ENCODE measurements at regions not wholly inside any gene's neighbourhood (a gene's known extent, or its start where the extent isn't known, plus 50 kb on each side); places are given as distances from the start of the nearest gene placed in this dataset.

- Histone ChIP-seq H3K4ac (ENCODE audit: low read depth, low read length) (no peak overlapping the region), H4K8ac (replicated peaks; ENCODE audit: insufficient read length, low read depth, low read length) (no peak overlapping the region), H4K20me1 (ENCODE audit: control insufficient read depth, insufficient read depth, insufficient read length) (no peaks in the 10 kb centered on the region), H2AK5ac (ENCODE audit: insufficient read length, low read length) (no peak overlapping the region), H2BK120ac (ENCODE audit: low read depth, low read length, poor library complexity, severe bottlenecking) (no peak overlapping the region), H3K18ac (ENCODE audit: insufficient read length, low read depth, low read length) (no peak overlapping the region), H4K91ac (ENCODE audit: insufficient read length, low read depth, low read length) (no peak overlapping the region), H3K14ac (ENCODE audit: insufficient read depth, low read length) (no peak overlapping the region), H2BK20ac (ENCODE audit: low read depth, low read length, poor library complexity, severe bottlenecking) (no peak overlapping the region), H2AFZ (ENCODE audit: low read length) (no peak overlapping the region), H2BK5ac (ENCODE audit: insufficient read length, low read length) (no peak overlapping the region), H3K79me2 (ENCODE audit: insufficient read depth, low read length) (no peaks in the 10 kb centered on the region), H3K79me1 (ENCODE audit: insufficient read depth, low read depth, low read length, poor library complexity, severe bottlenecking) (no peaks in the 10 kb centered on the region), H3K27ac (ENCODE audit: insufficient read length, low read depth, low read length) (no peak overlapping the region), H3K9ac (ENCODE audit: extremely low read depth, insufficient read length, low read length) (no peak overlapping the region), H2BK12ac (ENCODE audit: insufficient read length, low read depth, low read length) (no peak overlapping the region), H3K56ac (ENCODE audit: insufficient read length, low read depth, low read length) (no peak overlapping the region), H3K23ac (ENCODE audit: insufficient read length, low read depth, low read length) (no peak overlapping the region), H3K9me3 (ENCODE audit: control insufficient read depth, low read depth, low read length) (no peaks in the 10 kb centered on the region), H4K5ac (ENCODE audit: insufficient read length, low read depth, low read length) (no peak overlapping the region), H3T11ph (ENCODE audit: low read length) (no peak overlapping the region), H3K23me2 (ENCODE audit: insufficient read length, low read depth, low read length, poor library complexity, severe bottlenecking) (no peaks in the 10 kb centered on the region), H3K4me2 (ENCODE audit: insufficient read depth, insufficient read length, low read length) (no peak overlapping the region), H2BK15ac (ENCODE audit: low read depth, low read length) (no peak overlapping the region), H3K27me3 (ENCODE audit: insufficient read depth, low read length) (no peaks in the 10 kb centered on the region), H3K4me1 (ENCODE audit: insufficient read depth, low read length) (peaks cover 13% of the 10 kb centered on the region; the same call in 1 of the 2 replicates)
- Mint-ChIP-seq H3K27ac (peak overlapping the region in 1 of 3 experiments; percentile 82; a peak in 3 of 7 replicates), H3K27me3 (ENCODE audit: low read depth) (peaks cover 4% of the 10 kb centered on the region; the same call in 1 of the 2 replicates), H3K4me3 (peak overlapping the region in 1 of 2 experiments; percentile 3; a peak in 2 of 5 replicates), H3K36me3 (ENCODE audit: insufficient read depth in 1 of 3, low read depth in 3 of 3) (peaks cover 0 to 7% (median 2%) of the 10 kb centered on the region in 3 experiments; a peak in 2 of 7 replicates), H3K4me1 (peaks cover 56% of the 10 kb centered on the region in 2 experiments), H3K9me3 (peaks cover 6 to 8% of the 10 kb centered on the region in 2 experiments)
- no peak for TF ChIP-seq CTCF (conservative IDR thresholded peaks at IDR 0.05)
- no CpG with 5 or more reads among the region's 5 CpGs for WGBS (ENCODE audit: extremely low coverage, insufficient read length, low lambda C conversion rate)
- no peak for DNase-seq
Observed at GRCh38 chr15:60076045-60076444, 71.9 kb downstream of the FOXB1 start.

All from H9 (cell line).